Jurkat, Clone E6-1 (cell line): ENCODE measurements at regions not wholly inside any gene's neighbourhood (a gene's known extent, or its start where the extent isn't known, plus 50 kb on each side); places are given as distances from the start of the nearest gene placed in this dataset.

Experiments used
- DNase-seq: peaks from one replicate; pipeline ENCODE4 v3.0.0-alpha.2; 2011; ENCODE audit warnings: low read depth, low spot score
- H3K4me3 ChIP-seq: 2 replicates; pipeline ENCODE4 v1.5.1; 2011; ENCODE audit warnings: mild to moderate bottlenecking, low read length, control low read depth, moderate library complexity

- no peak for DNase-seq
- H3K4me3 ChIP-seq = no peak overlapping the region
Measured at GRCh38 chr14:98952593-98953350, 319.2 kb downstream of the BCL11B start.

- H3K4me3 ChIP-seq = no peak overlapping the region
- DNase-seq = no peak
Measured at GRCh38 chr14:98953551-98954348, 318.2 kb downstream of the BCL11B start.

- no peak for DNase-seq
- no peak overlapping the region for H3K4me3 ChIP-seq
Measured at GRCh38 chr14:98954349-98955000, 317.5 kb downstream of the BCL11B start.

GRCh38 chr14:98955036-98955740 lies 316.8 kb downstream of the BCL11B start:
- H3K4me3 ChIP-seq = no peak overlapping the region
- no peak for DNase-seq

GRCh38 chr14:98955741-98956070 lies 316.3 kb downstream of the BCL11B start:
- DNase-seq = no peak
- H3K4me3 ChIP-seq = no peak overlapping the region

- DNase-seq = no peak
Measured at GRCh38 chr14:98956181-98956580, 315.8 kb downstream of the BCL11B start.

GRCh38 chr14:98956661-98957060 lies 315.3 kb downstream of the BCL11B start:
- no peak for DNase-seq
- no peak overlapping the region for H3K4me3 ChIP-seq

More at GRCh38 chr14:98956181-98956580, 315.8 kb downstream of the BCL11B start:
- H3K4me3 ChIP-seq = no peak overlapping the region

- DNase-seq = no peak
- no peak overlapping the region for H3K4me3 ChIP-seq
Measured at GRCh38 chr14:98957211-98958047, 314.6 kb downstream of the BCL11B start.

GRCh38 chr14:98958048-98958631 lies 313.9 kb downstream of the BCL11B start:
- DNase-seq = no peak
- H3K4me3 ChIP-seq = no peak overlapping the region

- H3K4me3 ChIP-seq = no peak overlapping the region
- DNase-seq = no peak
Measured at GRCh38 chr14:98958632-98959031, 313.4 kb downstream of the BCL11B start.

GRCh38 chr14:98959410-98959809 lies 312.6 kb downstream of the BCL11B start:
- no peak overlapping the region for H3K4me3 ChIP-seq
- no peak for DNase-seq

- H3K4me3 ChIP-seq = no peak overlapping the region
- DNase-seq = no peak
Measured at GRCh38 chr14:98959958-98960616, 311.9 kb downstream of the BCL11B start.

GRCh38 chr14:98960617-98961013 lies 311.4 kb downstream of the BCL11B start:
- no peak for DNase-seq
- no peak overlapping the region for H3K4me3 ChIP-seq

GRCh38 chr14:98961191-98961590 lies 310.8 kb downstream of the BCL11B start:
- H3K4me3 ChIP-seq = no peak overlapping the region
- DNase-seq = no peak

- no peak for DNase-seq
- H3K4me3 ChIP-seq = no peak overlapping the region
Measured at GRCh38 chr14:98962118-98962517, 309.9 kb downstream of the BCL11B start.

- H3K4me3 ChIP-seq = no peak overlapping the region
- no peak for DNase-seq
Measured at GRCh38 chr14:98963610-98964009, 308.4 kb downstream of the BCL11B start.

- H3K4me3 ChIP-seq = no peak overlapping the region
- peak; percentile 66 for DNase-seq
Measured at GRCh38 chr14:98964171-98964570, 307.8 kb downstream of the BCL11B start.

GRCh38 chr14:98965076-98965475 lies 306.9 kb downstream of the BCL11B start:
- H3K4me3 ChIP-seq = no peak overlapping the region
- peak; percentile 59 for DNase-seq
